ENCODE measurements at regions not wholly inside any gene's neighbourhood (a gene's known extent, or its start where the extent isn't known, plus 50 kb on each side); places are given as distances from the start of the nearest gene placed in this dataset.

DNA sequence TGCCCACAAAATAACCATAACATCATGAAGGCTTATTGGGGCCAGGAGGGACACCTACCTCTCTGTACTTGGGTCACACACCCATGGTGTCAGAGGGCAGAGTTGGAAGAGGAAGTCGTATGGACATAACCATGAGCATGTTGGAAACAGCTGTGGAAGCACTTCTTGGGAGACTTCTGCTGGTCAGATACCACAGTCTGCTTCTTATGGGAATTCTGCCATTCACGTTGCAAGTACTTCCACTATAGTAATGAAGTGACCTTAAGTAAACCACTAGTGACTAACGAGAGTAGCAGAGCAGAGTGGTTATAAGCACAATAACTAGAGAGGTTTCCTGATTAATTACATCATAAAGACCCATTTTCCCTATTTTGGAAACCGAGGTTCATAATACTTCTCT is 61.1 kb upstream of the TFPI start:
- no peak overlapping the region for H3K4me2 ChIP-seq (ENCODE audit: low read depth, low read length)
- intact Hi-C loops (cut with micrococcal nuclease): no loop called here
- dilution Hi-C loops (cut with HindIII; ENCODE audit: low sequenced_read_pairs, unreplicated experiment): no loop called here
- no TSS peak for BruUV-seq (replicated peaks)
- no peak overlapping the region for H2AK9ac ChIP-seq (replicated peaks; ENCODE audit: low read depth, low read length, poor library complexity)
- CTCF ChIA-PET: interaction anchor here (0.9 kb wide), 1 partner anchor 228 kb away, joined by 3 read pairs; no protein-coding TSS in a partner anchor
- POLR2A ChIA-PET (ENCODE audit: unreplicated experiment): interaction anchor here (0.7 kb wide), 1 partner anchor 668 kb away, joined by 3 read pairs; no protein-coding TSS in a partner anchor
- TF ChIP-seq RCOR1 (IDR thresholded peaks at IDR 0.05; ENCODE audit: insufficient replicate concordance, low read length) (no peak), BHLHE40 (IDR thresholded peaks at IDR 0.05; ENCODE audit: low read depth, low read length) (no peak), MAFK (IDR thresholded peaks at IDR 0.05; ENCODE audit: low read depth, low read length) (no peak), RAD21 (IDR thresholded peaks at IDR 0.05; ENCODE audit: low read length) (no peak)
- H3K27me3 ChIP-seq (ENCODE audit: control insufficient read depth, insufficient read depth, low read length): no peaks in the 10 kb centered on the region; the same call in 1 of the 2 replicates
- H3K9me3 ChIP-seq (ENCODE audit: control insufficient read depth, insufficient read depth, low read length): no peaks in the 10 kb centered on the region
- H3K4me3 ChIP-seq (ENCODE audit: insufficient read depth, low read depth, low read length): no peak overlapping the region
- no peak overlapping the region for H3K56ac ChIP-seq (ENCODE audit: extremely low read depth, insufficient read depth, low read length)
- no peak overlapping the region for H4K5ac ChIP-seq (ENCODE audit: low read depth, low read length)
- no peak overlapping the region for H3K23ac ChIP-seq (ENCODE audit: low read depth, low read length)
- no peak overlapping the region for H3K18ac ChIP-seq (ENCODE audit: low read depth, low read length)
- no peak overlapping the region for H3K27ac ChIP-seq (ENCODE audit: insufficient read depth, low read length)
- WGBS, 2 experiments (ENCODE audit: extremely low coverage in 2 of 2, insufficient read length in 1 of 2): no CpG with 5 or more reads among the region's 4 CpGs
- no peaks in the 10 kb centered on the region for H4K20me1 ChIP-seq (ENCODE audit: insufficient read depth, low read length)
- H3K79me1 ChIP-seq (ENCODE audit: low read depth in 1 of 2, low read length in 2 of 2): no peaks in the 10 kb centered on the region
- no peak overlapping the region for H3K14ac ChIP-seq (replicated peaks; ENCODE audit: low read depth, low read length)
- peaks cover 2% of the 10 kb centered on the region; the same call in 1 of the 2 replicates for H3K4me1 ChIP-seq (ENCODE audit: control insufficient read depth, insufficient read depth, low read length)
- in situ Hi-C loops (cut with MboI; ENCODE audit: low sequenced_read_pairs): no loop called here
- H3K4ac ChIP-seq (ENCODE audit: low read depth, low read length): no peak overlapping the region
- no peak overlapping the region for H3K9ac ChIP-seq (ENCODE audit: low read depth, low read length)
- H3K9me1 ChIP-seq (ENCODE audit: insufficient read depth, low read length): peaks cover 3% of the 10 kb centered on the region; the same call in 1 of the 2 replicates
- no peak overlapping the region for H2BK20ac ChIP-seq (ENCODE audit: low read depth, low read length)
- H4K8ac ChIP-seq (ENCODE audit: low read depth in 2 of 2, low read length in 2 of 2): no peak overlapping the region
- H2BK15ac ChIP-seq (ENCODE audit: low read depth, low read length): no peak overlapping the region
- H2BK120ac ChIP-seq (ENCODE audit: low read depth, low read length): no peak overlapping the region
- H4K91ac ChIP-seq (ENCODE audit: insufficient read depth, low read depth, low read length): no peak overlapping the region
- no peak overlapping the region for H2AK5ac ChIP-seq (ENCODE audit: low read depth, low read length)
- no peak overlapping the region for H2BK5ac ChIP-seq (ENCODE audit: low read depth, low read length, poor library complexity, severe bottlenecking)
- ATAC-seq (ENCODE audit: low read depth): no peak
- no peak for DNase-seq
- no peaks in the 10 kb centered on the region for H3K36me3 ChIP-seq (ENCODE audit: control insufficient read depth, insufficient read depth, low read length)
- no peak overlapping the region for H2AFZ ChIP-seq (replicated peaks; ENCODE audit: low read length, poor library complexity)
